Small intestine (tissue), 7 donors: ENCODE measurements at regions not wholly inside any gene's neighbourhood (a gene's known extent, or its start where the extent isn't known, plus 50 kb on each side); places are given as distances from the start of the nearest gene placed in this dataset.

Source experiments
- DNase-seq, 2 donors: peaks; one replicate each; pipeline versions ENCODE4 v3.0.0 to v3.0.0-alpha.2; 2013
- FAIRE-seq: peaks from 2 replicates; lab custom pipeline; 2012; peaks lifted over from hg19 to GRCh38; lab: Jason Lieb, UNC
- H3K27ac ChIP-seq, 3 donors: one replicate each; pipeline ENCODE4 v1.5.1; 2013; ENCODE audit warnings: low read length in 2 of 3, mild to moderate bottlenecking in 2 of 3, control low read depth in 1 of 3, inconsistent platforms in 1 of 3, low read depth in 1 of 3, moderate library complexity in 1 of 3
- H3K27me3 ChIP-seq, 3 donors: one replicate each; pipeline ENCODE4 v1.6.1; 2013; ENCODE audit warnings: low read length in 3 of 3, inconsistent platforms in 1 of 3; ENCODE audit not compliant: control insufficient read depth in 3 of 3, insufficient read depth in 3 of 3
- H3K36me3 ChIP-seq, 3 donors: one replicate each; pipeline ENCODE4 v1.6.1; 2013; ENCODE audit warnings: low read length in 3 of 3, inconsistent platforms in 1 of 3, low read depth in 1 of 3, mild to moderate bottlenecking in 1 of 3, moderate library complexity in 1 of 3; ENCODE audit not compliant: control insufficient read depth in 3 of 3, insufficient read depth in 2 of 3
- H3K4me1 ChIP-seq, 3 donors: one replicate each; pipeline ENCODE4 v1.6.1; 2013; ENCODE audit warnings: low read length in 2 of 3, inconsistent platforms in 1 of 3, low read depth in 1 of 3, mild to moderate bottlenecking in 1 of 3, moderate library complexity in 1 of 3; ENCODE audit not compliant: control insufficient read depth in 3 of 3, insufficient read depth in 2 of 3
- H3K4me3 ChIP-seq, 3 donors: one replicate each; pipeline ENCODE4 v1.5.1; 2013; ENCODE audit warnings: low read length in 3 of 3, control low read depth in 1 of 3, inconsistent platforms in 1 of 3, low read depth in 1 of 3, mild to moderate bottlenecking in 1 of 3, moderate library complexity in 1 of 3
- H3K9me3 ChIP-seq, 2 donors: one replicate each; pipeline ENCODE4 v1.6.1; 2013; ENCODE audit warnings: low read depth in 1 of 2, low read length in 1 of 2; ENCODE audit not compliant: control insufficient read depth in 2 of 2, insufficient read depth in 1 of 2
- WGBS, 3 donors: extraction: QIAGEN DNeasy Blood & Tissue Kit; methylation state at CpG; one replicate each; pipeline ENCODE4 v1.1.7; 2013; 5-methylcytosine and 5-hydroxymethylcytosine counted together
- donor health status: healthy with polysubstance abuse.
- donor health status: control.
- donor health status: control.
- donor health status: Bipolar disorder and iron deficiency.
- donor health status: healthy.

DNA sequence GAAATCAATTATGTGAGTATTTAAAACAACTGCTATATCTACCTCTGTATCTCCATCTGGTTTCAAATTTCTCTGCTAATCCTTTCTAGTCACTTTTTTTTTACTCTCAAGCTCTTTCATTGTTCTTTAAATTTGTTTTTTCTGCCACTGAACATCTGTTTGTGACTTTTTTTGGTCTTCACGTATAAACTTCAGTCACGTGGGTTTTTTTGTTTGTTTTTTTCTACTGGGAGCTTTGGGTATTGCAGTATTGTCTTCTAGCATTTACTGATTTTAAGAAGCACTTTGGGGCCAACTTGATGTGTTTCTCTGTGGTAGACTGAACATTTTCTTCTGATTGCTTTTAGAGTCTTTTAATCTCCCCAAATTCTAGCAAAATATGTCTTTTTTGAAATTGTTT, 262.6 kb upstream of the RXFP2 start:
- Histone ChIP-seq H3K4me1 (no peaks in the 10 kb centered on the region), H3K27ac (no peak overlapping the region), H3K4me3 (no peak overlapping the region), H3K27me3 (no peaks in the 10 kb centered on the region), H3K36me3 (no peaks in the 10 kb centered on the region), H3K9me3 (no peaks in the 10 kb centered on the region)
- 16 to 24% (median 17%) methylated on average over 2 of the region's 2 CpGs for WGBS, 3 donors
- DNase-seq (no peak), FAIRE-seq (no peak)

DNA sequence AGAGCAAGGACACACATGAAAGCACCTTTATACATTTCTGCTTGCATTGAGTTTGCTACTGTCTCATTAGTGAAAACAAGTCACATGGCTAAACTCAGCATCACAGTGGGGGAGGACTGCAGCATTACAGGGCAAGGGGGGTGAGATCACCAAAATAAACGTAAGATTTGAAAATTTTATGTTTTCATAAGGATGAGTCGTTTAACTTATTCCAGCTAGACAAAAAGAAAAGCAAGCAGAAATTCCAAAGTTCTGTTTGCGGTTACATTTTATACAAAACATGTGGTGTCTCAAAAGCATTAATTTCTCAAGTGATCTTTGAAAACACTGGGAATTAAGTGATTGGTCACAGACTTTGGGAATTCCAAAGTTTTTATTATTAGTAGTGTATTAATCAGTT, 261.4 kb upstream of the RXFP2 start:
- H3K9me3 ChIP-seq: no peaks in the 10 kb centered on the region
- WGBS, 3 donors: 68 to 80% (median 78%) methylated on average over 3 of the region's 3 CpGs
- H3K27ac ChIP-seq: no peak overlapping the region
- no peak for DNase-seq
- no peaks in the 10 kb centered on the region for H3K36me3 ChIP-seq
- no peaks in the 10 kb centered on the region for H3K27me3 ChIP-seq
- FAIRE-seq: no peak
- H3K4me3 ChIP-seq: no peak overlapping the region
- H3K4me1 ChIP-seq: no peaks in the 10 kb centered on the region

DNA sequence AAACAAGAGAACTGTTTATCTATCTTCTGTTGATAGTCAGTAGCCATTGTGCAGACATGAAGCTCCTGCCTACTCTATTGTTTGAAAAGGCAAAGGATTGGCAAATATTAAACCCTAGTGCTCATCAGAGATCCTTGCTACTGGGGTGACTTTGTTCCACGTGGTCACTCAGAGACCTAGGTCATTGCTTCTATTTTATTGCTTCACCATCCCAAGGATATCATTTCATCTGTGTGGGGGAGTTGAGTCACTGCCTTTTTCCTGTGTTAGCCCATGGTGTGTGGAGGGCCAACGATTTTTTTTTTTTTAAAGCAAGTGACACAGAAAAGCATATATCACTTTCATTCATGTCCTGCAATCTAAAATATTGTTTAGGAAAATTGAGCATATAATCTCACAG, 254.1 kb upstream of the RXFP2 start:
- Histone ChIP-seq H3K27me3 (no peaks in the 10 kb centered on the region), H3K4me1 (peaks cover 0 to 3% (median 0%) of the 10 kb centered on the region in 3 donors), H3K4me3 (no peak overlapping the region), H3K9me3 (no peaks in the 10 kb centered on the region), H3K27ac (no peak overlapping the region), H3K36me3 (no peaks in the 10 kb centered on the region)
- no peak for FAIRE-seq
- DNase-seq: no peak
- 14 to 44% (median 14%) methylated on average over 2 of the region's 2 CpGs for WGBS, 3 donors

DNA sequence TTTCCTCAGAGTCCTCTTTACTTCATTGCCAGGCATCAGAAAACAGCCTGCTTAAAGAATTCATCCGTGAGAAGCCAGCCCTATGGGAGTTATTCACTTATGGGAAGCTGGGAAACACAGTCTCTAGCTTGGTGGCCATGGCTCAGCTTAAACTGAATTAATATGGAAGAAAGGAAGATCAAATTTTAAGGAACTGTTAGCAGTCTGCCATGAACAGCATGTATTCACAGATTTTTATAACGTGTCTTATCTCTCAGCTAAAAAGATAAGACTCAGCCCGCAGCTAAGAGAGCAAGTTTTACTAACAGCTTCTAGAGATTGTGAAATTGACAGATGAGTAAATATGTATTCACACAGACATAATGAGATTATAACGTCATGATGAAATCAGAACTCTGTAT, 253.7 kb upstream of the RXFP2 start:
- Histone ChIP-seq H3K27ac (no peak overlapping the region), H3K36me3 (no peaks in the 10 kb centered on the region), H3K9me3 (no peaks in the 10 kb centered on the region), H3K4me1 (peaks cover 0 to 3% (median 0%) of the 10 kb centered on the region in 3 donors), H3K27me3 (no peaks in the 10 kb centered on the region), H3K4me3 (no peak overlapping the region)
- 12 to 38% (median 22%) methylated on average over 4 of the region's 4 CpGs for WGBS, 3 donors
- DNase-seq: peak in 1 of 2 donors; percentile 56
- FAIRE-seq: no peak

DNA sequence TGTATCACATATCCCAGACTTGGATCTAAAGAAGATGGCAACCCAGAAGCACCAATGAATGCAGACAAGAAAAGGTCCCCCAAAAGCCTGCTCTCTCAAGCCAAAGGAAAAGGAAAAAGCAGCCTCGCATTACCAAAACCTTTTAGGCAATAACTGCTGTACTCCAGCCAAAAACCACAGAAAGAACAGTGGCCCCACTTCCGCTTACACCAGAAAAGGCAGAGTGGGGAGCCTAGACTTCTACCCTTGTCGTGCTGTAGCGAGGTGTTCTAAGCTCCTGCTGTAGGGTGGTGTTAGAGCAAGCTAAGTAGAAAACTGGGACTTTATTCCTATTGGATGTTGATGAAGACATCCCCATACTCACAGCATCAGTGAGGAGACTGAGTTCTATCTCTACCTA, 244.0 kb upstream of the RXFP2 start:
- FAIRE-seq (no peak), DNase-seq (no peak)
- H3K4me3 ChIP-seq: no peak overlapping the region
- WGBS, 3 donors: 82 to 87% (median 83%) methylated on average over 4 of the region's 4 CpGs
- no peak overlapping the region for H3K27ac ChIP-seq
- H3K27me3 ChIP-seq: no peaks in the 10 kb centered on the region
- H3K9me3 ChIP-seq: peaks cover 0 to 9% of the 10 kb centered on the region in 2 donors
- H3K36me3 ChIP-seq: no peaks in the 10 kb centered on the region
- no peaks in the 10 kb centered on the region for H3K4me1 ChIP-seq

DNA sequence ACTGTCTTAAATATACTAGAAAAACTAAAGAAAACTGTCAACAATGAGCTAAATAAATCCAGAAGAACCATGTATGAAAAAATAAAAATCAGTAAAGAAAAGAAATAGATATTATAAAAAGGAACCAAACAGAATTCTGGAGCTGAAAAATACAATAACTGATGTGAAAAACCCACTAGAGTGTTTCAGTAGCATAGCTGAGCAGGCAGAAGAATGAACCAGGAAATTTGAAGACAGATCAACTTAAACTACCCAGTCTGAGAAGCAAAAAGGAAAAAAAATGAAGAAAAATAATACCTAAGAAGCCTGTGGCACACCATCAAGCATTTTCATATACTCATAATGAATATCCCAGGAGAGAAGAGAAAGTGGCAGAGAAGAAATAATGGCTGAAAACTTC, 240.1 kb upstream of the RXFP2 start:
- Histone ChIP-seq H3K27ac (no peak overlapping the region), H3K36me3 (no peaks in the 10 kb centered on the region), H3K4me3 (no peak overlapping the region), H3K9me3 (peaks cover 0 to 10% of the 10 kb centered on the region in 2 donors), H3K4me1 (no peaks in the 10 kb centered on the region), H3K27me3 (no peaks in the 10 kb centered on the region)
- FAIRE-seq (no peak), DNase-seq (no peak)

DNA sequence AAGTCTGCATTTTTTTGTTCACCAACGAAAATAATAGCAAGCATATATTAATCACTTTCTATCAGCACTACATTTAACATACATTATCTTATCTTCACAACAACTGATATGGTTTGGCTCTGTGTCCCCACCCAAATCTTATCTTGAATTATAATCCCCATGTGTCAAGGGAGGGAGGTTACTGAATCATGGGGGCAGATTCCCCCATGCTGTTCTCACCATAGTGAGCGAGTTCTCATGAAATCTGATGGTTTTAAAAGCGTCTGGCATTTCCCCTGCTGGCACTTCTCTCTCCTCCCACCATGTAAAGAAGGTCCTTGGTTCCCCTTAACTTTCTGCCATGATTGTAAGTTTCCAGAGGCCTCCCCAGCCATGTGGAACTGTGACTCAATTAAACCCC, 235.7 kb upstream of the RXFP2 start:
- FAIRE-seq: no peak

DNA sequence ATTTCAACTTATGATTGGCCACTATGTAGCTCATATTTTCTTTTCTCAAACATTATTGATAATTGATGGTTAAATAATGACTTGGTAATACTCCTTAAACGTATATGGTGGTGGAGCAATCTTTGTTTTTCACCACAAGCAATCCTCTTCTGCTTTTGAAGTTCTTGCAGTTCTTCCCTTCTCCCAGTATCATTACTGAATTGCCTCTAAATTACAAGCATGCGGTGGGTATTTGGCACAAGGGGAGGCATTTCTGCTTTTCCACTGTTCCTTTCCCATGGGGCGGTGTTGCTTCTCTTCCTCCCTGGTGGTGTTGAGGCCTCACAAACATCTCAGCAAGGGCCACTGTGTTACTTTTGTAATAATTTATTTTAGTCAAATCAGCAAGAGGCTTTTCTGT, 234.4 kb upstream of the RXFP2 start:
- Histone ChIP-seq H3K9me3 (peaks cover 0 to 5% of the 10 kb centered on the region in 2 donors), H3K27ac (no peak overlapping the region), H3K4me1 (no peaks in the 10 kb centered on the region), H3K27me3 (no peaks in the 10 kb centered on the region), H3K36me3 (no peaks in the 10 kb centered on the region), H3K4me3 (no peak overlapping the region)
- FAIRE-seq (no peak), DNase-seq (no peak)
- WGBS, 3 donors: 65 to 79% (median 68%) methylated on average over 3 of the region's 3 CpGs

More for the DNA sequence above, 235.7 kb upstream of the RXFP2 start:
- no peak for DNase-seq
- Histone ChIP-seq H3K27ac (no peak overlapping the region), H3K4me3 (no peak overlapping the region), H3K36me3 (no peaks in the 10 kb centered on the region), H3K27me3 (no peaks in the 10 kb centered on the region), H3K9me3 (peaks cover 0 to 10% of the 10 kb centered on the region in 2 donors), H3K4me1 (no peaks in the 10 kb centered on the region)
- WGBS, 3 donors: 37 to 59% (median 48%) methylated on average over 3 of the region's 3 CpGs

DNA sequence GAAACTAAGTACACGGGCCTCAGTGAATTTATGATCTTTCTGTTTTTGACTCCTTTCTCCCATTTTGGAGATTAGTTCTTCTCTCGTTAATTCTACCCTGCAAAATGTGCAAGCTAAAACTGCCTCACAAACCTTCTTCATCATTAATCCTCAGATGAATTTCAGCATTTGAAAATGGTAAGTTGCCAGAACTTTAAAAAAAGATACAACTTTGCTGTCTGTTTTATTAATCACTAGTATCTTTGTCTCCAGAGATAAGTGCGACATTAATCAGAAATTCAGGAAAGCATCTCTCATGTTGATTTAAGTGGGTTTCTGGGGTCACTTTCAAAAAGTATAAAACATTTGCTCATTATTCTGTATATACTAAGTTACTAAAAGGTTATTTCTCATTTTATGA, 227.0 kb upstream of the RXFP2 start:
- no peak for FAIRE-seq
- DNase-seq: no peak
- Histone ChIP-seq H3K36me3 (no peaks in the 10 kb centered on the region), H3K9me3 (no peaks in the 10 kb centered on the region), H3K27me3 (no peaks in the 10 kb centered on the region), H3K27ac (no peak overlapping the region), H3K4me3 (no peak overlapping the region), H3K4me1 (no peaks in the 10 kb centered on the region)
- WGBS, 3 donors: 51 to 57% (median 55%) methylated on average over 3 of the region's 3 CpGs
